K562 (cell line): ENCODE measurements at regions not wholly inside any gene's neighbourhood (a gene's known extent, or its start where the extent isn't known, plus 50 kb on each side); places are given as distances from the start of the nearest gene placed in this dataset.

Experiments used
- ATAC-seq: fragments of 200-7000 bp; cut with Tn5 transposase; 3 replicates; pipeline ENCODE4 v1.9.1; 2020; ENCODE audit warnings: moderate library complexity
- BruUV-seq: library from RNA; stranded (reverse); fragments of 400-500 nt; replicated peaks from 2 replicates; lab custom pipeline; 2021; lab: Mats Ljungman, UMichigan
- CTCF ChIA-PET: fragments of 300-600 bp; formaldehyde crosslinking; extraction: SDS; loops from one replicate; lab custom pipeline; 2021; ENCODE audit warnings: low intra/inter-chr PET ratio; lab: Yijun Ruan, JAX
- POLR2A ChIA-PET: fragments of 300-600, 350-650 bp; sonication (Branson Sonifier 250); formaldehyde crosslinking; extraction: SDS; loops from one replicate; lab custom pipeline; 2021; ENCODE audit warnings: antibody characterized with exemption, inconsistent platforms; lab: Yijun Ruan, JAX
- DNase-seq, 4 experiments: peaks; one replicate each; pipeline versions ENCODE4 v3.0.0 to v3.0.0-alpha.2; 2011 to 2018; ENCODE audit warnings: low spot score in 3 of 4, mixed read lengths in 3 of 4; ENCODE audit errors: extremely low read depth in 1 of 4
- FAIRE-seq: peaks from 2 replicates; lab custom pipeline; 2011; peaks lifted over from hg19 to GRCh38; lab: Jason Lieb, UNC
- H2AFZ ChIP-seq: 2 replicates; pipeline ENCODE4 v1.6.0; 2011; ENCODE audit warnings: low read depth, low read length, control low read depth, inconsistent platforms
- H3K27ac ChIP-seq: fragments of 200-600 bp; 3 replicates; pipeline ENCODE4 v1.8.0; 2011; ENCODE audit warnings: low read depth, mild to moderate bottlenecking, control low read depth, inconsistent platforms, low read length, moderate library complexity, mixed read lengths; ENCODE audit errors: extremely low read depth
- H3K27me3 ChIP-seq, 2 experiments: fragments of 300-600 bp in 1 of 2; 2 replicates in 1 of 2; 3 replicates in 1 of 2; pipeline versions ENCODE4 v1.6.0 to v1.8.0; 2011; ENCODE audit warnings: inconsistent platforms in 2 of 2, low read length in 2 of 2, mild to moderate bottlenecking in 1 of 2, mixed read lengths in 1 of 2, moderate library complexity in 1 of 2; ENCODE audit not compliant: control insufficient read depth in 2 of 2, insufficient read depth in 2 of 2
- H3K36me3 ChIP-seq: fragments of 300-600 bp; 3 replicates; pipeline ENCODE4 v1.8.0; 2011; ENCODE audit warnings: mild to moderate bottlenecking, low read length, inconsistent platforms; ENCODE audit not compliant: control insufficient read depth, insufficient read depth
- H3K4me1 ChIP-seq, 2 experiments: fragments of 200-600 bp in 1 of 2; replicated peaks in 1 of 2; 2 replicates in 1 of 2; 3 replicates in 1 of 2; pipeline versions ENCODE4 v1.5.1 to v1.8.0; 2011; ENCODE audit warnings: inconsistent platforms in 2 of 2, low read length in 2 of 2, mild to moderate bottlenecking in 1 of 2, mixed read lengths in 1 of 2, moderate library complexity in 1 of 2; ENCODE audit not compliant: control insufficient read depth in 2 of 2, insufficient read depth in 2 of 2
- H3K4me2 ChIP-seq: 2 replicates; pipeline ENCODE4 v1.6.1; 2011; ENCODE audit warnings: low read length, control low read depth, inconsistent platforms, mixed read lengths; ENCODE audit not compliant: insufficient read depth
- H3K4me3 ChIP-seq: fragments of 200-600 bp; sonication (generic), shearing (Covaris generic); 2 replicates; pipeline ENCODE4 v1.5.1; 2016; ENCODE audit warnings: control low read depth, inconsistent platforms
- H3K79me2 ChIP-seq: fragments of 200-600 bp; 3 replicates; pipeline ENCODE4 v1.8.0; 2011; ENCODE audit warnings: low read length, inconsistent platforms; ENCODE audit not compliant: control insufficient read depth, insufficient read depth
- H3K9ac ChIP-seq, 2 experiments: 2 replicates each; pipeline versions ENCODE4 v1.6.0 to v1.6.1; 2011; ENCODE audit warnings: low read depth in 2 of 2, low read length in 2 of 2, control low read depth in 1 of 2, inconsistent platforms in 1 of 2, mild to moderate bottlenecking in 1 of 2, mixed read lengths in 1 of 2; ENCODE audit not compliant: insufficient read depth in 1 of 2
- H3K9me1 ChIP-seq: one replicate; pipeline ENCODE4 v1.6.0; 2011; ENCODE audit warnings: inconsistent platforms, mild to moderate bottlenecking, low read length, moderate library complexity; ENCODE audit not compliant: control insufficient read depth, insufficient read depth
- H3K9me3 ChIP-seq: replicated peaks from 2 replicates; pipeline ENCODE4 v1.5.1; 2011; ENCODE audit warnings: low read depth, low read length, inconsistent platforms; ENCODE audit not compliant: control insufficient read depth, insufficient read depth
- H4K20me1 ChIP-seq: replicated peaks from 2 replicates; pipeline ENCODE4 v1.6.1; 2011; ENCODE audit warnings: low read length, inconsistent platforms, mixed read lengths; ENCODE audit not compliant: control insufficient read depth, insufficient read depth
- ARHGAP35 ChIP-seq: fragments of 450-650 bp; IDR thresholded peaks from 2 replicates; pipeline ENCODE4 v1.6.1; 2018; ENCODE audit not compliant: partially characterized antibody
- ARID2 ChIP-seq: fragments of 450-650 bp; IDR thresholded peaks from 2 replicates; pipeline ENCODE4 v1.6.1; 2017; ENCODE audit warnings: antibody characterized with exemption, mild to moderate bottlenecking
- CAMTA2 ChIP-seq: fragments of 250-450 bp; sonication (Bioruptor Pico); conservative IDR thresholded peaks from 2 replicates; pipeline ENCODE4 v1.5.1; 2022
- CHCHD3 ChIP-seq: fragments of 250-450 bp; sonication (Bioruptor Pico); IDR thresholded peaks from 2 replicates; pipeline ENCODE4 v2.1.2; 2022; ENCODE audit warnings: mild to moderate bottlenecking
- CHD1 ChIP-seq: fragments of 200-600 bp; sonication (generic); IDR thresholded peaks from one replicate; pipeline ENCODE4 v1.6.1; 2012; ENCODE audit warnings: mild to moderate bottlenecking, moderate library complexity, low read length, inconsistent platforms
- KLF10 ChIP-seq: fragments of 250-450 bp; sonication (Bioruptor Pico); IDR thresholded peaks from 2 replicates; pipeline ENCODE4 v1.6.1; 2021; ENCODE audit warnings: matching md5 sums
- SETDB1 ChIP-seq: IDR thresholded peaks from one replicate; pipeline ENCODE4 v1.6.1; 2012; ENCODE audit warnings: low read length, control low read depth, inconsistent platforms
- TSC22D4 ChIP-seq: fragments of 450-650 bp; IDR thresholded peaks from 2 replicates; pipeline ENCODE4 v1.6.1; 2016; ENCODE audit warnings: missing genetic modification characterization, missing biosample characterization, control low read depth
- ZNF717 ChIP-seq: fragments of 250-450 bp; sonication (Bioruptor Pico); IDR thresholded peaks from 2 replicates; pipeline ENCODE4 v1.5.0; 2021
- WGBS: fragments of 100-300 bp; shearing (Covaris generic); methylation state at CpG from one replicate; pipeline ENCODE4 v1.1.6; 2016; ENCODE audit warnings: low coverage, mixed read lengths; ENCODE audit not compliant: insufficient coverage; ENCODE audit errors: missing lambda C conversion rate; 5-methylcytosine and 5-hydroxymethylcytosine counted together
- in situ Hi-C: fragments of 300-500 bp; cut with MboI; formaldehyde crosslinking; loops from 4 replicates; pipeline ENCODE4 v1.15.0; 2018; ENCODE audit warnings: inconsistent platforms, mixed read lengths
- intact Hi-C: fragments of 100-400 bp; cut with micrococcal nuclease; formaldehyde crosslinking; loops from 2 replicates; pipeline ENCODE4 v1.14.2; 2022
- TF ChIP-seq, protein P1 (sequence below): sonication (generic); formaldehyde crosslinking; IDR thresholded peaks from 2 replicates; pipeline ENCODE4 v1.8.0; 2022; ENCODE audit warnings: missing genetic modification reagents, mild to moderate bottlenecking, borderline replicate concordance
- TF ChIP-seq, protein P2 (sequence below): fragments of 200-400 bp; formaldehyde crosslinking; IDR thresholded peaks from 2 replicates; pipeline ENCODE4 v1.6.1; 2017; ENCODE audit warnings: mild to moderate bottlenecking, low read depth, low read length, moderate library complexity

DNA sequence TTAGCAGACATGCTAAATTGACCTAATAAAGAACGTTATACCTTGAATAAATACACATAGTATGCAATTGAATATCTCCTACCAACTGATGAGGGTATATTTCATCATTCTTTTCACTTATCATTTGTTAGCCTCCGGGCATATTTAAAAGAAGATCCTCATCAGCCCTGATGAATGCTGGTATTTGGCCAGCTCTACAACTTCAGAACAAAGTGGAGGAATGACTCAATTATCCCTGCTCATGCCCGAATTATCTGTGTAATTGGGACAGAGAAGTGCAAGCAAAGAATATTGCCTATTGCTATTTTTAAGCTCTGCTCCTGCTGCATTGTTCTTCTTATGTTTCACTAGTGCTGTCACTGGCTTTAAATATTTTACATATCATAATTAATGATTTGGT, 622.1 kb downstream of the METTL15 start (continued):
- TF ChIP-seq, protein P1, sequence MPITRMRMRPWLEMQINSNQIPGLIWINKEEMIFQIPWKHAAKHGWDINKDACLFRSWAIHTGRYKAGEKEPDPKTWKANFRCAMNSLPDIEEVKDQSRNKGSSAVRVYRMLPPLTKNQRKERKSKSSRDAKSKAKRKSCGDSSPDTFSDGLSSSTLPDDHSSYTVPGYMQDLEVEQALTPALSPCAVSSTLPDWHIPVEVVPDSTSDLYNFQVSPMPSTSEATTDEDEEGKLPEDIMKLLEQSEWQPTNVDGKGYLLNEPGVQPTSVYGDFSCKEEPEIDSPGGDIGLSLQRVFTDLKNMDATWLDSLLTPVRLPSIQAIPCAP (CRISPR knock-in tag) = no peak
- TF ChIP-seq TSC22D4 (tag) (no peak), SETDB1 (no peak), ARID2 (no peak)
- TF ChIP-seq, protein P2, sequence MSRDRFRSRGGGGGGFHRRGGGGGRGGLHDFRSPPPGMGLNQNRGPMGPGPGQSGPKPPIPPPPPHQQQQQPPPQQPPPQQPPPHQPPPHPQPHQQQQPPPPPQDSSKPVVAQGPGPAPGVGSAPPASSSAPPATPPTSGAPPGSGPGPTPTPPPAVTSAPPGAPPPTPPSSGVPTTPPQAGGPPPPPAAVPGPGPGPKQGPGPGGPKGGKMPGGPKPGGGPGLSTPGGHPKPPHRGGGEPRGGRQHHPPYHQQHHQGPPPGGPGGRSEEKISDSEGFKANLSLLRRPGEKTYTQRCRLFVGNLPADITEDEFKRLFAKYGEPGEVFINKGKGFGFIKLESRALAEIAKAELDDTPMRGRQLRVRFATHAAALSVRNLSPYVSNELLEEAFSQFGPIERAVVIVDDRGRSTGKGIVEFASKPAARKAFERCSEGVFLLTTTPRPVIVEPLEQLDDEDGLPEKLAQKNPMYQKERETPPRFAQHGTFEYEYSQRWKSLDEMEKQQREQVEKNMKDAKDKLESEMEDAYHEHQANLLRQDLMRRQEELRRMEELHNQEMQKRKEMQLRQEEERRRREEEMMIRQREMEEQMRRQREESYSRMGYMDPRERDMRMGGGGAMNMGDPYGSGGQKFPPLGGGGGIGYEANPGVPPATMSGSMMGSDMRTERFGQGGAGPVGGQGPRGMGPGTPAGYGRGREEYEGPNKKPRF = no peak

DNA sequence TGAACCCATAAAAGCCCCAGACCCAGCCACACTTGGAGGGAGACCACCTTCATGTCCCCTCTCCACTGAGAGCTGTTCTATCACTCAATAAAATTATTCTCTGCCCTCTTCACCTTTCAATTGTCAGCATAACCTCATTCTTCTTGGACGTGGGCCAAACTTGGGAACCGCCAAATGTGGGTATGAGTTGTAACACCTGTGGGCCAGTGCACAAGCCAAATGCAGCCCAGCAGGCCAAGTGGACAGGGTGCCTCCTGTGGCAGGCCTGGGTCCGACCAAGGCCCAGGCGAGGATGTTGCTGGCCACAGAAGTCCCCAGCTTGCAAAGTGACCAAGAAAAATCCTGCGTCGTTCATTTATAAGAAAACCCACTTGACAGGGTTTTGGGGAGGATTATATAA, 621.2 kb downstream of the METTL15 start:
- WGBS = 0% methylated on average over 6 of the region's 6 CpGs
- no TSS peak for BruUV-seq
- CTCF ChIA-PET = no interaction called here

More for the DNA sequence above, 621.2 kb downstream of the METTL15 start:
- no peaks in the 10 kb centered on the region for H3K36me3 ChIP-seq
- no peak overlapping the region for H3K4me2 ChIP-seq
- H3K27me3 ChIP-seq = no peaks in the 10 kb centered on the region
- no peaks in the 10 kb centered on the region for H3K9me1 ChIP-seq
- intact Hi-C loops (no loop called here), in situ Hi-C loops (no loop called here)
- no peak overlapping the region for H3K9ac ChIP-seq
- no peaks in the 10 kb centered on the region for H3K4me1 ChIP-seq
- FAIRE-seq (no peak), DNase-seq (no peak), ATAC-seq (no peak)
- TF ChIP-seq CHD1 (no peak), KLF10 (CRISPR knock-in tag) (no peak), ARHGAP35 (no peak), CAMTA2 (CRISPR knock-in tag) (no peak), ZNF717 (no peak), CHCHD3 (CRISPR knock-in tag) (no peak)
- no peaks in the 10 kb centered on the region for H3K9me3 ChIP-seq
- no peaks in the 10 kb centered on the region for H3K79me2 ChIP-seq
- no peak overlapping the region for H3K27ac ChIP-seq
- POLR2A ChIA-PET = no interaction called here
- no peak overlapping the region for H3K4me3 ChIP-seq
- no peak overlapping the region for H2AFZ ChIP-seq
- no peaks in the 10 kb centered on the region for H4K20me1 ChIP-seq
